K562 (cell line): ENCODE measurements at regions not wholly inside any gene's neighbourhood (a gene's known extent, or its start where the extent isn't known, plus 50 kb on each side); places are given as distances from the start of the nearest gene placed in this dataset.

Experiments used
- ATF7 ChIP-seq: fragments of 450-650 bp; IDR thresholded peaks from 2 replicates; pipeline ENCODE4 v1.7.1; 2014; ENCODE audit warnings: mild to moderate bottlenecking, moderate library complexity
- BACH1 ChIP-seq: fragments of 200-800 bp; sonication (Bioruptor generic); IDR thresholded peaks from 2 replicates; pipeline ENCODE4 v1.6.1; 2016; ENCODE audit warnings: missing genetic modification characterization, missing compliant biosample characterization
- CEBPG ChIP-seq, 3 experiments: fragments of 200-800 bp in 1 of 3; sonication (Bioruptor generic) in 1 of 3; sonication (generic) in 1 of 3; formaldehyde crosslinking in 1 of 3; IDR thresholded peaks in 2 of 3; conservative IDR thresholded peaks in 1 of 3; 2 replicates each; pipeline versions ENCODE4 v1.6.1 to v1.8.0; 2016 to 2022; ENCODE audit warnings: missing compliant biosample characterization in 2 of 3, missing genetic modification characterization in 2 of 3, mild to moderate bottlenecking in 1 of 3, missing genetic modification reagents in 1 of 3
- DMBX1 ChIP-seq: fragments of 250-450 bp; sonication (Bioruptor Pico); IDR thresholded peaks from 2 replicates; pipeline ENCODE4 v1.8.0; 2022; ENCODE audit warnings: inconsistent platforms, mild to moderate bottlenecking, moderate library complexity, borderline replicate concordance
- EGR1 ChIP-seq: fragments of 450-650 bp; conservative IDR thresholded peaks from 2 replicates; pipeline ENCODE4 v1.6.1; 2017; ENCODE audit warnings: mild to moderate bottlenecking
- ELF4 ChIP-seq: fragments of 450-650 bp; formaldehyde crosslinking; IDR thresholded peaks from 2 replicates; pipeline ENCODE4 v1.4.0; 2022; ENCODE audit warnings: missing genetic modification characterization
- FUS ChIP-seq: fragments of 200-400 bp; formaldehyde crosslinking; optimal IDR thresholded peaks from 2 replicates; pipeline ENCODE3; 2017; ENCODE audit warnings: low read depth, low read length
- GATA2 ChIP-seq: sonication (generic); formaldehyde crosslinking; IDR thresholded peaks from 2 replicates; pipeline ENCODE4 v1.4.0; 2020; ENCODE audit warnings: mild to moderate bottlenecking, missing genetic modification reagents
- HINFP ChIP-seq: fragments of 450-650 bp; conservative IDR thresholded peaks from 2 replicates; pipeline ENCODE4 v1.6.1; 2016; ENCODE audit warnings: missing genetic modification characterization, low read depth, mild to moderate bottlenecking, control low read depth, missing compliant biosample characterization
- JUN ChIP-seq, 2 experiments: sonication (generic) in 1 of 2; formaldehyde crosslinking in 1 of 2; IDR thresholded peaks; 2 replicates each; pipeline versions ENCODE4 v1.6.1 to v1.8.0; 2012 to 2022; ENCODE audit warnings: borderline replicate concordance in 2 of 2, mild to moderate bottlenecking in 2 of 2, improper control_type of control experiment in 1 of 2, low read depth in 1 of 2, low read length in 1 of 2, missing genetic modification reagents in 1 of 2
- JUND ChIP-seq, 2 experiments: IDR thresholded peaks; 2 replicates in 1 of 2; 3 replicates in 1 of 2; pipeline ENCODE4 v1.6.1; 2011; ENCODE audit warnings: borderline replicate concordance in 2 of 2, low read depth in 2 of 2, low read length in 2 of 2, improper control_type of control experiment in 1 of 2, missing biosample characterization in 1 of 2, missing genetic modification characterization in 1 of 2, missing genetic modification reagents in 1 of 2
- MECOM ChIP-seq: fragments of 250-450 bp; sonication (Bioruptor Pico); IDR thresholded peaks from 2 replicates; pipeline ENCODE4 v1.8.0; 2022; ENCODE audit warnings: inconsistent platforms
- MNT ChIP-seq, 2 experiments: fragments of 450-650 bp; conservative IDR thresholded peaks; 2 replicates each; pipeline ENCODE4 v1.6.1; 2017; ENCODE audit warnings: mild to moderate bottlenecking in 2 of 2, moderate library complexity in 2 of 2
- NR2C1 ChIP-seq, 2 experiments: fragments of 450-650 bp; IDR thresholded peaks; 2 replicates each; pipeline ENCODE4 v1.6.1; 2017; ENCODE audit warnings: mild to moderate bottlenecking in 2 of 2, antibody characterized with exemption in 1 of 2, inconsistent platforms in 1 of 2, missing compliant biosample characterization in 1 of 2, missing genetic modification characterization in 1 of 2
- POLR2AphosphoS5 ChIP-seq: IDR thresholded peaks from 2 replicates; pipeline ENCODE4 v1.6.1; 2011; ENCODE audit warnings: mild to moderate bottlenecking, low read depth, low read length, moderate library complexity; ENCODE audit not compliant: control insufficient read depth, insufficient read depth
- SMARCA4 ChIP-seq: fragments of 450-650 bp; IDR thresholded peaks from 2 replicates; pipeline ENCODE4 v1.6.1; 2016
- TCF15 ChIP-seq: fragments of 250-450 bp; sonication (Bioruptor Pico); IDR thresholded peaks from 2 replicates; pipeline ENCODE4 v1.8.0; 2022; ENCODE audit warnings: moderate library complexity, mild to moderate bottlenecking, inconsistent platforms
- ZNF696 ChIP-seq: fragments of 250-450 bp; sonication (Bioruptor Pico); conservative IDR thresholded peaks from 2 replicates; pipeline ENCODE4 v1.4.0; 2020; ENCODE audit warnings: mild to moderate bottlenecking, moderate library complexity
- TF ChIP-seq, protein P1 (sequence below): fragments of 450-650 bp; formaldehyde crosslinking; IDR thresholded peaks from 2 replicates; pipeline ENCODE4 v1.4.0; 2020; ENCODE audit warnings: mild to moderate bottlenecking, moderate library complexity

DNA sequence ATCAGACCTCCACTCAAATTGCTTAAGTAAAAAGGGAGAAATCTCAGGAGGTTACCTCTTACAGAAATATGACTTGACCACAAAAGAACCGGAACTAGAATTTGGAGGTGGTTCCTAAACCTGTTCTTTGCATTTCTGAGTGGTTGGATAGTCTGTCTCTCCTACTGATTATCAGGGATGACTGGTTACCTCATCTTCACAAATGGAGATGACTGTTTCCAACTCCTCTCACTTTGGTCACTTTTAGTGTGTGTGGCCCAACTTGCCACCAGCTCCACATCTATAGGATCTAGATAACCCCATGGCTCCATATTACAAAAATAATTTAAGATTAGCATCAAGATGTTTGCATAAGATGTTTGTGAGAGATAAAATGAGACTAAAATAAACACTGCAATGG, 95.5 kb downstream of the CCDC71L start (continued):
- TF ChIP-seq ATF7 (peak; percentile 43; the same call in 1 of the 2 replicates), HINFP (tag) (no peak), TCF15 (CRISPR knock-in tag) (0 out of 2 replicates have a peak, but pooled peaks have one; percentile 13), GATA2 (peak; percentile 45; the same call in 1 of the 2 replicates), FUS (no peak), SMARCA4 (0 out of 2 replicates have a peak, but pooled peaks have one; percentile 17), ZNF696 (no peak), EGR1 (no peak), CEBPG (CRISPR knock-in tag; IDR thresholded peaks at IDR 0.05) (no peak), CEBPG (tag; conservative IDR thresholded peaks at IDR 0.05 in 1 of 2, IDR thresholded peaks at IDR 0.05 in 1 of 2) (peak in 1 of 2 experiments; percentile 31; a peak in 1 of 4 replicates), BACH1 (tag) (peak; percentile 14; the same call in 1 of the 2 replicates), MECOM (CRISPR knock-in tag) (0 out of 2 replicates have a peak, but pooled peaks have one; percentile 32), MNT (conservative IDR thresholded peaks at IDR 0.05) (no peak), JUN (IDR thresholded peaks at IDR 0.05; ENCODE audit: borderline replicate concordance, low read depth, low read length) (no peak), JUN (CRISPR knock-in tag; IDR thresholded peaks at IDR 0.05; ENCODE audit: borderline replicate concordance) (no peak), NR2C1 (IDR thresholded peaks at IDR 0.05) (no peak), NR2C1 (tag; IDR thresholded peaks at IDR 0.05) (peak; percentile 26; the same call in 1 of the 2 replicates), POLR2AphosphoS5 (no peak), DMBX1 (peak; percentile 63; the same call in 1 of the 2 replicates), ELF4 (CRISPR knock-in tag) (no peak), JUND (IDR thresholded peaks at IDR 0.05; ENCODE audit: borderline replicate concordance, low read depth, low read length) (no peak), JUND (tag; IDR thresholded peaks at IDR 0.05; ENCODE audit: borderline replicate concordance, low read depth, low read length) (peak; percentile 45; the same call in 2 of the 3 replicates)
- TF ChIP-seq, protein P1, sequence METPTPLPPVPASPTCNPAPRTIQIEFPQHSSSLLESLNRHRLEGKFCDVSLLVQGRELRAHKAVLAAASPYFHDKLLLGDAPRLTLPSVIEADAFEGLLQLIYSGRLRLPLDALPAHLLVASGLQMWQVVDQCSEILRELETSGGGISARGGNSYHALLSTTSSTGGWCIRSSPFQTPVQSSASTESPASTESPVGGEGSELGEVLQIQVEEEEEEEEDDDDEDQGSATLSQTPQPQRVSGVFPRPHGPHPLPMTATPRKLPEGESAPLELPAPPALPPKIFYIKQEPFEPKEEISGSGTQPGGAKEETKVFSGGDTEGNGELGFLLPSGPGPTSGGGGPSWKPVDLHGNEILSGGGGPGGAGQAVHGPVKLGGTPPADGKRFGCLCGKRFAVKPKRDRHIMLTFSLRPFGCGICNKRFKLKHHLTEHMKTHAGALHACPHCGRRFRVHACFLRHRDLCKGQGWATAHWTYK (CRISPR knock-in tag), result no peak
